ENCODE measurements at regions not wholly inside any gene's neighbourhood (a gene's known extent, or its start where the extent isn't known, plus 50 kb on each side); places are given as distances from the start of the nearest gene placed in this dataset.

- H4K91ac ChIP-seq (ENCODE audit: low read depth, low read length, poor library complexity), result no peak overlapping the region
- no peak overlapping the region for H3K4me3 ChIP-seq (ENCODE audit: low read length in 2 of 2)
- H3K4ac ChIP-seq (ENCODE audit: low read length), result no peak overlapping the region
- no peak overlapping the region for H2BK15ac ChIP-seq (ENCODE audit: low read length)
- H3K36me3 ChIP-seq (replicated peaks in 1 of 2; ENCODE audit: control insufficient read depth in 2 of 2, insufficient read depth in 2 of 2, low read length in 2 of 2), result no peaks in the 10 kb centered on the region
- H2BK5ac ChIP-seq (ENCODE audit: low read length), result no peak overlapping the region
- no peak overlapping the region for H2BK12ac ChIP-seq (ENCODE audit: low read length)
- H2AK5ac ChIP-seq (ENCODE audit: low read depth, low read length), result no peak overlapping the region
- H3K9me3 ChIP-seq (replicated peaks in 1 of 2; ENCODE audit: control insufficient read depth in 2 of 2, insufficient read depth in 1 of 2, low read depth in 1 of 2, low read length in 2 of 2), result no peaks in the 10 kb centered on the region
- DNase-seq (ENCODE audit: low spot score), result no peak
- no peak overlapping the region for H4K8ac ChIP-seq (ENCODE audit: low read depth, low read length)
- no CpG with 5 or more reads among the region's 4 CpGs for WGBS, 2 donors (ENCODE audit: extremely low coverage in 2 of 2, insufficient read length in 2 of 2, insufficient replicate concordance in 1 of 2)
- no peak overlapping the region for H3K9ac ChIP-seq (ENCODE audit: low read depth, low read length, poor library complexity)
- H3K79me1 ChIP-seq (ENCODE audit: low read depth, low read length), result no peaks in the 10 kb centered on the region
- no peak overlapping the region for H2BK120ac ChIP-seq (ENCODE audit: low read depth, low read length)
- H2AFZ ChIP-seq (ENCODE audit: low read length), result no peak overlapping the region
- H3K4me2 ChIP-seq (ENCODE audit: insufficient read depth, low read length, poor library complexity, severe bottlenecking), result no peak overlapping the region
- peaks cover 0 to 13% of the 10 kb centered on the region in 2 donors for H3K4me1 ChIP-seq (ENCODE audit: control insufficient read depth in 2 of 2, insufficient read depth in 1 of 2, low read depth in 1 of 2, low read length in 2 of 2)
- no peak overlapping the region for H3K23ac ChIP-seq (ENCODE audit: low read depth, low read length, poor library complexity)
- H3K18ac ChIP-seq (ENCODE audit: low read length), result no peak overlapping the region
- no peak overlapping the region for H3K27ac ChIP-seq (replicated peaks; ENCODE audit: low read length)
- no peak overlapping the region for H3K14ac ChIP-seq (ENCODE audit: low read length)
- peaks cover 0 to 39% (median 17%) of the 10 kb centered on the region in 3 experiments for H3K27me3 ChIP-seq (ENCODE audit: control insufficient read depth in 3 of 3, insufficient read depth in 3 of 3, low read depth in 1 of 3, low read length in 3 of 3)
Observed at GRCh38 chr11:123307276-123307675, 112.2 kb upstream of the CLMP start.

GRCh38 chr11:123306531-123306930 lies 111.5 kb upstream of the CLMP start:
- no CpG with 5 or more reads among the region's 7 CpGs for WGBS, 2 donors (ENCODE audit: extremely low coverage in 2 of 2, insufficient read length in 2 of 2, insufficient replicate concordance in 1 of 2)
- H3K4ac ChIP-seq (ENCODE audit: low read length), result no peak overlapping the region
- no peaks in the 10 kb centered on the region for H3K79me1 ChIP-seq (ENCODE audit: low read depth, low read length)
- H3K36me3 ChIP-seq (replicated peaks in 1 of 2; ENCODE audit: control insufficient read depth in 2 of 2, insufficient read depth in 2 of 2, low read length in 2 of 2), result no peaks in the 10 kb centered on the region
- H3K14ac ChIP-seq (ENCODE audit: low read length), result no peak overlapping the region
- H3K27me3 ChIP-seq (ENCODE audit: control insufficient read depth in 3 of 3, insufficient read depth in 3 of 3, low read depth in 1 of 3, low read length in 3 of 3), result peaks cover 0 to 42% (median 18%) of the 10 kb centered on the region in 3 experiments
- no peak for DNase-seq (ENCODE audit: low spot score)
- peaks cover 0 to 14% of the 10 kb centered on the region in 2 donors for H3K4me1 ChIP-seq (ENCODE audit: control insufficient read depth in 2 of 2, insufficient read depth in 1 of 2, low read depth in 1 of 2, low read length in 2 of 2)
- no peak overlapping the region for H3K18ac ChIP-seq (ENCODE audit: low read length)
- H2BK5ac ChIP-seq (ENCODE audit: low read length), result no peak overlapping the region
- H2BK15ac ChIP-seq (ENCODE audit: low read length), result no peak overlapping the region
- H4K91ac ChIP-seq (ENCODE audit: low read depth, low read length, poor library complexity), result no peak overlapping the region
- no peak overlapping the region for H2AK5ac ChIP-seq (ENCODE audit: low read depth, low read length)
- no peak overlapping the region for H2BK12ac ChIP-seq (ENCODE audit: low read length)
- no peak overlapping the region for H3K9ac ChIP-seq (ENCODE audit: low read depth, low read length, poor library complexity)
- no peak overlapping the region for H3K27ac ChIP-seq (replicated peaks; ENCODE audit: low read length)
- no peak overlapping the region for H4K8ac ChIP-seq (ENCODE audit: low read depth, low read length)
- no peak overlapping the region for H3K4me3 ChIP-seq (ENCODE audit: low read length in 2 of 2)
- no peak overlapping the region for H3K4me2 ChIP-seq (ENCODE audit: insufficient read depth, low read length, poor library complexity, severe bottlenecking)
- no peak overlapping the region for H2BK120ac ChIP-seq (ENCODE audit: low read depth, low read length)
- no peaks in the 10 kb centered on the region for H3K9me3 ChIP-seq (replicated peaks in 1 of 2; ENCODE audit: control insufficient read depth in 2 of 2, insufficient read depth in 1 of 2, low read depth in 1 of 2, low read length in 2 of 2)
- H2AFZ ChIP-seq (ENCODE audit: low read length), result no peak overlapping the region
- no peak overlapping the region for H3K23ac ChIP-seq (ENCODE audit: low read depth, low read length, poor library complexity)

- Histone ChIP-seq H3K27ac (replicated peaks; ENCODE audit: low read length) (no peak overlapping the region), H3K9ac (ENCODE audit: low read depth, low read length, poor library complexity) (no peak overlapping the region), H4K91ac (ENCODE audit: low read depth, low read length, poor library complexity) (no peak overlapping the region), H3K4me3 (ENCODE audit: low read length in 2 of 2) (no peak overlapping the region), H4K8ac (ENCODE audit: low read depth, low read length) (no peak overlapping the region), H2BK15ac (ENCODE audit: low read length) (no peak overlapping the region), H3K27me3 (ENCODE audit: control insufficient read depth in 3 of 3, insufficient read depth in 3 of 3, low read depth in 1 of 3, low read length in 3 of 3) (peaks cover 0 to 50% (median 22%) of the 10 kb centered on the region in 3 experiments), H2AK5ac (ENCODE audit: low read depth, low read length) (no peak overlapping the region), H3K4me2 (ENCODE audit: insufficient read depth, low read length, poor library complexity, severe bottlenecking) (no peak overlapping the region), H2BK5ac (ENCODE audit: low read length) (no peak overlapping the region), H3K14ac (ENCODE audit: low read length) (no peak overlapping the region), H2AFZ (ENCODE audit: low read length) (no peak overlapping the region), H3K9me3 (replicated peaks in 1 of 2; ENCODE audit: control insufficient read depth in 2 of 2, insufficient read depth in 1 of 2, low read depth in 1 of 2, low read length in 2 of 2) (no peaks in the 10 kb centered on the region), H3K36me3 (replicated peaks in 1 of 2; ENCODE audit: control insufficient read depth in 2 of 2, insufficient read depth in 2 of 2, low read length in 2 of 2) (no peaks in the 10 kb centered on the region), H3K79me1 (ENCODE audit: low read depth, low read length) (no peaks in the 10 kb centered on the region), H3K4me1 (ENCODE audit: control insufficient read depth in 2 of 2, insufficient read depth in 1 of 2, low read depth in 1 of 2, low read length in 2 of 2) (peaks cover 0 to 14% of the 10 kb centered on the region in 2 donors), H2BK120ac (ENCODE audit: low read depth, low read length) (no peak overlapping the region), H2BK12ac (ENCODE audit: low read length) (no peak overlapping the region), H3K4ac (ENCODE audit: low read length) (no peak overlapping the region), H3K18ac (ENCODE audit: low read length) (no peak overlapping the region), H3K23ac (ENCODE audit: low read depth, low read length, poor library complexity) (no peak overlapping the region)
- WGBS, 2 donors (ENCODE audit: extremely low coverage in 2 of 2, insufficient read length in 2 of 2, insufficient replicate concordance in 1 of 2), result no CpG with 5 or more reads among the region's 10 CpGs
- DNase-seq (ENCODE audit: low spot score), result no peak
Observed at GRCh38 chr11:123305601-123306375, 110.7 kb upstream of the CLMP start.

GRCh38 chr11:123304828-123305466 lies 109.9 kb upstream of the CLMP start:
- H4K8ac ChIP-seq (ENCODE audit: low read depth, low read length), result no peak overlapping the region
- no peak overlapping the region for H3K18ac ChIP-seq (ENCODE audit: low read length)
- H3K9ac ChIP-seq (ENCODE audit: low read depth, low read length, poor library complexity), result no peak overlapping the region
- no peak overlapping the region for H2BK120ac ChIP-seq (ENCODE audit: low read depth, low read length)
- no peaks in the 10 kb centered on the region for H3K9me3 ChIP-seq (replicated peaks in 1 of 2; ENCODE audit: control insufficient read depth in 2 of 2, insufficient read depth in 1 of 2, low read depth in 1 of 2, low read length in 2 of 2)
- H3K27me3 ChIP-seq (ENCODE audit: control insufficient read depth in 3 of 3, insufficient read depth in 3 of 3, low read depth in 1 of 3, low read length in 3 of 3), result peaks cover 0 to 55% (median 22%) of the 10 kb centered on the region in 3 experiments
- H3K36me3 ChIP-seq (replicated peaks in 1 of 2; ENCODE audit: control insufficient read depth in 2 of 2, insufficient read depth in 2 of 2, low read length in 2 of 2), result no peaks in the 10 kb centered on the region
- no peak overlapping the region for H2BK12ac ChIP-seq (ENCODE audit: low read length)
- no peak overlapping the region for H2AFZ ChIP-seq (ENCODE audit: low read length)
- no peak overlapping the region for H3K27ac ChIP-seq (replicated peaks; ENCODE audit: low read length)
- no CpG with 5 or more reads among the region's 8 CpGs for WGBS, 2 donors (ENCODE audit: extremely low coverage in 2 of 2, insufficient read length in 2 of 2, insufficient replicate concordance in 1 of 2)
- no peak overlapping the region for H2AK5ac ChIP-seq (ENCODE audit: low read depth, low read length)
- H3K79me1 ChIP-seq (ENCODE audit: low read depth, low read length), result no peaks in the 10 kb centered on the region
- H4K91ac ChIP-seq (ENCODE audit: low read depth, low read length, poor library complexity), result no peak overlapping the region
- DNase-seq (ENCODE audit: low spot score), result no peak
- H3K4me1 ChIP-seq (ENCODE audit: control insufficient read depth in 2 of 2, insufficient read depth in 1 of 2, low read depth in 1 of 2, low read length in 2 of 2), result peaks cover 0 to 14% of the 10 kb centered on the region in 2 donors
- no peak overlapping the region for H3K4ac ChIP-seq (ENCODE audit: low read length)
- no peak overlapping the region for H3K14ac ChIP-seq (ENCODE audit: low read length)
- no peak overlapping the region for H3K4me3 ChIP-seq (ENCODE audit: low read length in 2 of 2)
- H3K4me2 ChIP-seq (ENCODE audit: insufficient read depth, low read length, poor library complexity, severe bottlenecking), result no peak overlapping the region
- H2BK5ac ChIP-seq (ENCODE audit: low read length), result no peak overlapping the region
- no peak overlapping the region for H3K23ac ChIP-seq (ENCODE audit: low read depth, low read length, poor library complexity)
- no peak overlapping the region for H2BK15ac ChIP-seq (ENCODE audit: low read length)

All from neuronal stem cell (in vitro differentiated cells).